Activated CD4-positive, alpha-beta T cell treated with anti-CD3 and anti-CD28 coated beads, Interleukin-2, amount 10 ng/mL, durations not matched to agents 7 days and 5 days (primary cell): ENCODE measurements at regions not wholly inside any gene's neighbourhood (a gene's known extent, or its start where the extent isn't known, plus 50 kb on each side); places are given as distances from the start of the nearest gene placed in this dataset.

Source experiments
- CTCF ChIA-PET: fragments of 350-600 bp; sonication (Branson Sonifier 250); formaldehyde crosslinking; loops from one replicate; lab custom pipeline; 2021; ENCODE audit warnings: antibody characterized with exemption; lab: Charles Lee
- POLR2A ChIA-PET: fragments of 350-600 bp; sonication (Branson Sonifier 250); formaldehyde crosslinking; loops from one replicate; lab custom pipeline; 2021; ENCODE audit warnings: antibody characterized with exemption; lab: Charles Lee
- DNase-seq: peaks from one replicate; pipeline ENCODE4 v3.0.0-alpha.2; 2020
- H3K27ac Mint-ChIP-seq: one replicate; pipeline ENCODE4 v1.8.0; 2021; ENCODE audit warnings: mild to moderate bottlenecking, moderate library complexity, mixed read lengths
- H3K27me3 Mint-ChIP-seq: one replicate; pipeline ENCODE4 v1.8.0; 2021; ENCODE audit warnings: mixed read lengths
- H3K36me3 Mint-ChIP-seq: one replicate; pipeline ENCODE4 v1.8.0; 2021; ENCODE audit warnings: low read depth, mixed read lengths
- H3K4me1 Mint-ChIP-seq: one replicate; pipeline ENCODE4 v1.8.0; 2021; ENCODE audit warnings: mixed read lengths
- H3K4me3 Mint-ChIP-seq: one replicate; pipeline ENCODE4 v1.8.0; 2021; ENCODE audit warnings: mild to moderate bottlenecking, moderate library complexity, mixed read lengths
- H3K9me3 Mint-ChIP-seq: one replicate; pipeline ENCODE4 v1.8.0; 2021; ENCODE audit warnings: mixed read lengths

- ChIA-PET POLR2A (interaction anchor here (0.5 kb wide), 1 partner anchor 112 kb away, joined by 3 read pairs; no protein-coding TSS in a partner anchor), CTCF (interaction anchor here (1.0 kb wide), 1 partner anchor 33 kb away, joined by 3 read pairs; no protein-coding TSS in a partner anchor)
- Mint-ChIP-seq H3K4me3 (no peak overlapping the region), H3K27me3 (no peaks in the 10 kb centered on the region), H3K9me3 (no peaks in the 10 kb centered on the region), H3K36me3 (no peaks in the 10 kb centered on the region), H3K27ac (no peak overlapping the region), H3K4me1 (no peaks in the 10 kb centered on the region)
- no peak for DNase-seq
Measured at GRCh38 chr2:206867006-206867405, 72.3 kb upstream of the CPO start.

- POLR2A ChIA-PET: no interaction called here
- Mint-ChIP-seq H3K4me1 (no peaks in the 10 kb centered on the region), H3K27ac (no peak overlapping the region), H3K9me3 (peaks cover 4% of the 10 kb centered on the region), H3K36me3 (no peaks in the 10 kb centered on the region), H3K27me3 (no peaks in the 10 kb centered on the region), H3K4me3 (no peak overlapping the region)
- CTCF ChIA-PET: interaction anchor here (0.6 kb wide), 1 partner anchor 92 kb away, joined by 3 read pairs; no protein-coding TSS in a partner anchor
- DNase-seq: no peak
Measured at GRCh38 chr2:206869824-206870495, 69.4 kb upstream of the CPO start.

GRCh38 chr2:206873423-206873822 is 65.9 kb upstream of the CPO start:
- POLR2A ChIA-PET: no interaction called here
- CTCF ChIA-PET: interaction anchor here (1.0 kb wide), 1 partner anchor 11 kb away, joined by 3 read pairs; no protein-coding TSS in a partner anchor
- H3K27me3 Mint-ChIP-seq: no peaks in the 10 kb centered on the region
- no peaks in the 10 kb centered on the region for H3K36me3 Mint-ChIP-seq
- no peak for DNase-seq
- H3K4me3 Mint-ChIP-seq: no peak overlapping the region
- no peaks in the 10 kb centered on the region for H3K4me1 Mint-ChIP-seq
- H3K27ac Mint-ChIP-seq: no peak overlapping the region
- peaks cover 5% of the 10 kb centered on the region for H3K9me3 Mint-ChIP-seq

- Mint-ChIP-seq H3K36me3 (no peaks in the 10 kb centered on the region), H3K4me1 (no peaks in the 10 kb centered on the region), H3K27me3 (no peaks in the 10 kb centered on the region), H3K27ac (no peak overlapping the region), H3K4me3 (no peak overlapping the region), H3K9me3 (peaks cover 5% of the 10 kb centered on the region)
- POLR2A ChIA-PET: no interaction called here
- DNase-seq: no peak
- CTCF ChIA-PET: interaction anchor here (0.6 kb wide), 1 partner anchor 76 kb away, joined by 3 read pairs; no protein-coding TSS in a partner anchor
Measured at GRCh38 chr2:206875701-206876100, 63.6 kb upstream of the CPO start.

GRCh38 chr2:206876216-206876860 is 63.0 kb upstream of the CPO start:
- ChIA-PET POLR2A (no interaction called here), CTCF (no interaction called here)
- no peak for DNase-seq
- Mint-ChIP-seq H3K27me3 (no peaks in the 10 kb centered on the region), H3K4me3 (no peak overlapping the region), H3K36me3 (no peaks in the 10 kb centered on the region), H3K9me3 (peaks cover 5% of the 10 kb centered on the region), H3K4me1 (no peaks in the 10 kb centered on the region), H3K27ac (no peak overlapping the region)

- Mint-ChIP-seq H3K4me3 (no peak overlapping the region), H3K4me1 (no peaks in the 10 kb centered on the region), H3K27ac (no peak overlapping the region), H3K36me3 (no peaks in the 10 kb centered on the region), H3K9me3 (no peaks in the 10 kb centered on the region), H3K27me3 (no peaks in the 10 kb centered on the region)
- ChIA-PET POLR2A (no interaction called here), CTCF (no interaction called here)
- DNase-seq: no peak
Measured at GRCh38 chr2:206881708-206882410, 57.5 kb upstream of the CPO start.

- CTCF ChIA-PET: no interaction called here
- H3K4me3 Mint-ChIP-seq: no peak overlapping the region
- POLR2A ChIA-PET: no interaction called here
- H3K27me3 Mint-ChIP-seq: no peaks in the 10 kb centered on the region
- no peaks in the 10 kb centered on the region for H3K36me3 Mint-ChIP-seq
- DNase-seq: no peak
- H3K9me3 Mint-ChIP-seq: no peaks in the 10 kb centered on the region
- H3K27ac Mint-ChIP-seq: no peak overlapping the region
- no peaks in the 10 kb centered on the region for H3K4me1 Mint-ChIP-seq
Measured at GRCh38 chr2:206886696-206887095, 52.6 kb upstream of the CPO start.

GRCh38 chr2:206887745-206888144 is 51.6 kb upstream of the CPO start:
- Mint-ChIP-seq H3K27me3 (no peaks in the 10 kb centered on the region), H3K9me3 (no peaks in the 10 kb centered on the region), H3K4me1 (no peaks in the 10 kb centered on the region), H3K4me3 (no peak overlapping the region), H3K36me3 (no peaks in the 10 kb centered on the region), H3K27ac (no peak overlapping the region)
- ChIA-PET CTCF (interaction anchor here (1.3 kb wide), 1 partner anchor 227 kb away, joined by 3 read pairs; no protein-coding TSS in a partner anchor), POLR2A (no interaction called here)
- DNase-seq: no peak
